Esophagus squamous epithelium (tissue), 4 donors: ENCODE measurements at regions not wholly inside any gene's neighbourhood (a gene's known extent, or its start where the extent isn't known, plus 50 kb on each side); places are given as distances from the start of the nearest gene placed in this dataset.

ENCODE experiments used
- CTCF ChIP-seq, 6 experiments: fragments of 450-650 bp in 4 of 6; fragments of 200-600 bp in 2 of 6; sonication (generic) in 2 of 6; IDR thresholded peaks; one replicate each; pipeline ENCODE4 v1.5.1; 2016 to 2019; ENCODE audit warnings: antibody characterized with exemption in 6 of 6, mild to moderate bottlenecking in 4 of 6, moderate library complexity in 4 of 6
- POLR2A ChIP-seq, 4 donors: fragments of 450-650 bp; IDR thresholded peaks; one replicate each; pipeline ENCODE4 v1.6.1; 2017; ENCODE audit warnings: antibody characterized with exemption in 4 of 4, mild to moderate bottlenecking in 4 of 4, moderate library complexity in 3 of 4

- TF ChIP-seq POLR2A (IDR thresholded peaks at IDR 0.05): no peak
- no peak for TF ChIP-seq CTCF (IDR thresholded peaks at IDR 0.05)
Measured at GRCh38 chr18:66916834-66917233, 312.9 kb upstream of the CDH19 start.
